Posterior cingulate gyrus (tissue), 11 donors: ENCODE measurements at regions not wholly inside any gene's neighbourhood (a gene's known extent, or its start where the extent isn't known, plus 50 kb on each side); places are given as distances from the start of the nearest gene placed in this dataset.
"Not testable (repeated sequence)": the region's sequence is repeated elsewhere in the genome, so short reads cannot be mapped to it uniquely, and the experiment has no call there.

Source experiments
- DNase-seq, 10 donors: peaks; one replicate each; pipeline versions ENCODE4 v3.0.0 to v3.0.0-alpha.2; 2020 to 2021; ENCODE audit warnings: mixed read lengths in 3 of 10
- intact Hi-C: fragments of 100-400 bp; cut with DNase I; formaldehyde crosslinking; loops from one replicate; pipeline ENCODE4 v1.15.1; 2023

- DNase-seq: no peak
- intact Hi-C loops: no loop called here
Observed at GRCh38 chr7:153566324-153566723, 485.9 kb upstream of the DPP6 start.

DNA sequence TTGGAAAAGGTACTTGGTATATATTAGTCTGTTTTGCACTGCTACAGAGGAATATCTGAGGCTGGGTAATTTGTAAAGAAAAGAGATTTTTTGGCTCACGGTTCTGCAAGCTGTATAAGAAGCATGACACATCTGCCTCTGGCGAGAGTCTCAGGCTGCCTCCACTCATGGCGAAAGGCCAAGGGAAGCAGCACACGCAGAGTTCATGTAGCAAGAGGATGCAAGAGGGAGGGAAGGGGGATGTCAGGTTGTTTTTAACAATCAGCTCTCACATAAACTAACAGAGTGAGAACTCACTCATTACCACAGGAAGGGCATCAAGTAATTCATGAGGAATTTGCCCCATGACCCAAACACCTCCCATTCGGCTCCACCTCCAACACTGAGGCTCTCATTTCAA is 484.8 kb upstream of the DPP6 start:
- intact Hi-C loops: no loop called here
- peak in 1 of 10 donors; percentile 76 for DNase-seq

GRCh38 chr7:153569520-153569919 is 482.7 kb upstream of the DPP6 start:
- DNase-seq, intact Hi-C loops: not testable (repeated sequence)

DNA sequence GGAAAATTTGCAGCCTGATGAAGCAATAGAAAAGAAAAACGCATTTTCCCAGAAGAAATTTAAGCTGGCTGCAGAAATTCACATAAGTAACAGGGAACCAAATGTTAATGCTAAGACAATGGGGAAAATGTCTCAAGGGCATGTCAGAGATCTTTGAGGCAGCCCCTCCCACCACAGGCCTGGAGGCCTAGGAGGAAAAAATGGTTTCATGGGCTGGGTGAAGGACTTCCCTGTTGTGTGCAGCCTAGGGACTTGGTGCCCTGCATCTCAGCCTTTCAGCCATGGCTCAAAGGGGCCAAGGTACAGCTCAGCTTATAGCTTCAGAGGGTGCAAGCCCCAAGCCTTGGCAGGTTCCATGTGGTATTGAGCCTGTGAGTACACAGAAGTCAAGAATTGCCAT is 476.1 kb upstream of the DPP6 start:
- no peak for DNase-seq
- intact Hi-C loops: no loop called here

DNA sequence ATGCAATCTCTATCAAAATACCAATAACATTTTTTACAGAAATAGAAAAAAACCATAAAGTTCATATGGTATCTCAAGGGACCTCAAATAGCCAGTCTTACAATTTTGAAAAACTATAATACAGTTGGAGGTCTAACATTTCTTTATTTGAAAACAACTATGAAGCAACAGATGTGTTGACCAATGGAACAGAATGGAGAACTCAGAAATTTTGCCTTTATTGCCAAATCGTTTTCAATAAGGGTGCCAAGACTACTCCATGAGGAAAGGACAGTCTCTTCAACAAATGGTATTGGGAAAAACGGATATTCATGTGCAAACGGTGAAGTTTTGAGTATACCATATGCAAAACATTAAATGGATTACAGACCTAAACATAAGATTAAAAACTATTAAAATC is 470.8 kb upstream of the DPP6 start:
- intact Hi-C loops: no loop called here
- no peak for DNase-seq

DNA sequence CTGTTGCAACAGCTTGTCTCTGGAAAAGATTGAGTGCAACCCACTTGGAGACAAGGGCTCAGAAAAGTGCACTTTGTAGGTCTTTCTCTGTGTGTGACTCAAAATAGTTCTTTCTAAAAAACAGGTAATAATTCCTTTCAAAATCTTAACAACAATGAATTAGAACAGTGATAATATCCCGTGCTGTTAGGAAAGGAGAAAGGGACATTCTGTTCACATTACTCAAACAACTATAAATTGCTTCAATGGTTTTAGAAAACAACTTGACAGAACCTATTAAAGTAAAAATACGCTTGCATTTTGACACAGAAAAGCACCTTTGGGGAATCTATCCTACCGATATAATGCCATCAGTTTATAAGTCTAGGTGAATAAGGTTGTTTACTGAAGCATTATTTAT is 468.1 kb upstream of the DPP6 start:
- no peak for DNase-seq
- intact Hi-C loops: no loop called here

DNA sequence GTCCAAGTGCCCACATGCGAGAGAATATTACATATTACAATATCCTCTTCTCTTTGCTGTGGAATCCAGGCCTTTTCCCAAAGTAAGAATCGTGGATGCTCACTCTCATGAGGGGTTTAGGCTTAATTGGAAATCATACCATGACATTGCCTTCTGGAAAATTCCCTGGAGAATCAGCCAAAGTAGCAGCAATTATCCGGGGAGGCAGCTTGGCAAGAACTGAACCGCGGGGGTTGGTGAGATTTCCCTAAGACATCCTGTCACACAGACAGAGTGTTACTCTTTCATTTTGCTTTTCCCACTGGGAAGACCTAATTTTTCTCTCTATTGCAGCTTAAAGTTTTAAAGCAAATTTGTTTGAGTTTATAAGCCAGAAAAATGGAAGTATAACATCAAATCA is 463.6 kb upstream of the DPP6 start:
- intact Hi-C loops: no loop called here
- DNase-seq: no peak

DNA sequence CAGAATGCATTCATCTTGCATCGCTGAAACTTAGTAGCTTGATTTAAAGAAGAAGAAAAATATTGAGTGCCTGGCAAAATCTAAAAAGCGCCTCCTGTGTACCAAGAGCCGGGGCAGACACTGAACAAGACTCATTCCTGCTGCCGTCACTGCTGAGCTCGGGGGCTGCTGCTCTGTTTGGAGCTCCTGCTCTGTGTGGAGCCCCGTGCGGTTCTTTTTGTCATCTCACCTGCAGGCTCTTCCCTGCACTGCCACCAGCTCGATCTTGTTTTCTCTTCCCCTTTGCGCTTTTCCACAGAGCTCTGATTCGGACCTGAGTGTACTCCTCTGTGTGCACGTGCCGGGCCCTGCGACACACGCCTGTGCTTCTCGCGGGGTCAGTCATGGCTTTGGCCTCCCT is 462.1 kb upstream of the DPP6 start:
- DNase-seq: no peak
- intact Hi-C loops: no loop called here

GRCh38 chr7:153590571-153590970 is 461.6 kb upstream of the DPP6 start:
- DNase-seq: no peak
- intact Hi-C loops: no loop called here

- no peak for DNase-seq
- intact Hi-C loops: no loop called here
Observed at GRCh38 chr7:153607354-153607753, 444.8 kb upstream of the DPP6 start.

DNA sequence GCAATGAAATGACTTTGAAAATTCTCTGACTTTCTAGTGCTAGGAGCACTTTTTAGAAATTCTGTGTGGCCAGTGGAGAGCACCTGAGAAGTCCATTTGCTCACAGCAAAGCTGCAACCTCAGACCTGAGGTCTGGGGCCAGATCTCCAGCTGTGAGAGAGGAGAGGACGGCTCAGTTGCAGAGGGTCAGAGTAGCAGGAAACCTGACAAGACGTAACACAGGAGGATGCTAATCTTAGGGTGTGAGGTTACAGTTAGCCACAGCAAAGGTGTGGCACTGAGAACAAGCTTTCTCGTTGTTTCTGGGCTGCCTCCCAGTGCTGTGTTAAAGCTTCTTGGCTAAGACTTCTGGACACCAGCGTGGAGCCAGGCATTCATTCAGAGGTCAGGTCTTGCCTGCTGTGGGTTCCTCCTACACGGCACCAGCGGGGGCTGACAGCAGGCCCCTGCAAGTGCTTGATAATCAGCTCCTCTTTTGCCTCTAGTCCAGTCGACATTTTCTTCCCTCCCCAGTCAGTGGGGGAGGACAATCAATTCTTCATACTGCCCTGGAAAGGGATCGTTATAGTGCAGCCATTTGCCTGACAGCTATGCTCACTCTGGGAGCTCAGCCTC is 435.4 kb upstream of the DPP6 start:
- DNase-seq: no peak
- intact Hi-C loops: no loop called here

- no peak for DNase-seq
- intact Hi-C loops: no loop called here
Observed at GRCh38 chr7:153627323-153627722, 424.9 kb upstream of the DPP6 start.

- intact Hi-C loops: no loop called here
- DNase-seq: no peak
Observed at GRCh38 chr7:153628406-153628805, 423.8 kb upstream of the DPP6 start.

DNA sequence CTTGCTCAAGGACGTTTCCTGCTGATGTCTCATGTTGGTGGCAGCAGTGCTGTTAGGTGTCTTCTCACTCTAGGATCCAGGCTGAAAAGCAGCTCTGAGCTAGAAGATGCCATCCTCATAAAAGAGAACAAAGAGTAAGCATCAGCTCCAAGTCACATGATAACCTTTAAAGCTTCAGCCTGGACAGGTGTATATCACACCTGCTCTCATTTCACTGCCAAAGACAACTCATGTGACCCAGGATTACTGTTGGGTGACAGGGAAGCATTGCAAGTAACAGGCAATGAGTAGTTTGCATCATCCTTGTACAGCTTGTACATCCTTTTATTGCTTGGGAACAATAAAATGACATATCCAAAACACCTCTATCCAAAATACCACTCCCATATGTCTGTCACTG is 423.4 kb upstream of the DPP6 start:
- DNase-seq: no peak
- intact Hi-C loops: no loop called here

DNA sequence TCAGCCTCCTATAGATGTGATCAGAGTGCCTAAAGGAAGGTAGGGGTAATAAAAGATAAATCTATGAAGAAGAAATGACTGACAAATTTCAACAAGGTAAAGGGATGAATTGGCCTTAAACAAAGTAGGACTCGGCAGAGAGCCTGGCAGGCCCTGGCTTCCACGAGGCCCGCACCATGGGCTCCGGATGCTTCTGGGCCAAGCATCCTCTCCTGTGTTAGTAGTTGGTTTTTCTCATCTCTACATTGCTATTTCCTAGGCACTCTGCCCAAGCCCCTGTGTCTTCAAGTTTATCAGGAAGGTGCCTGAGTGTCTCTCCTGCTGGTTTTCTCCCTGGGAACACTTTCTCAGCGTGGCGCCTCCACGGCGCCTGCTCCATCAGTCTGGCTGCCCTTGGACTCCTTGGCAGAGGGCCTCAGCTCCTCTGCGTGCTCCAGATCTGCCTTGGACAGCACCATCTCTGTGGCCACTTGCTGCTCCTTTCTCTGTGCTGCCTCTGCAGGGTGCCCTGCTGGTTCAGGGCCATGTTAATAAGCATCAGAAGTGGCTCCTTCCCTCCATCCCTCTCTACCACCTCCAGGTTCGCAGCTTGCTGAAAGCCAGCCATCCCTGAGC is 413.3 kb upstream of the DPP6 start:
- DNase-seq: no peak

GRCh38 chr7:153640586-153640985 is 411.6 kb upstream of the DPP6 start:
- intact Hi-C loops: no loop called here
- DNase-seq: no peak

More for the DNA sequence above, 413.3 kb upstream of the DPP6 start:
- intact Hi-C loops: no loop called here

- no peak for DNase-seq
- intact Hi-C loops: no loop called here
Observed at GRCh38 chr7:153641199-153641598, 411.0 kb upstream of the DPP6 start.

DNA sequence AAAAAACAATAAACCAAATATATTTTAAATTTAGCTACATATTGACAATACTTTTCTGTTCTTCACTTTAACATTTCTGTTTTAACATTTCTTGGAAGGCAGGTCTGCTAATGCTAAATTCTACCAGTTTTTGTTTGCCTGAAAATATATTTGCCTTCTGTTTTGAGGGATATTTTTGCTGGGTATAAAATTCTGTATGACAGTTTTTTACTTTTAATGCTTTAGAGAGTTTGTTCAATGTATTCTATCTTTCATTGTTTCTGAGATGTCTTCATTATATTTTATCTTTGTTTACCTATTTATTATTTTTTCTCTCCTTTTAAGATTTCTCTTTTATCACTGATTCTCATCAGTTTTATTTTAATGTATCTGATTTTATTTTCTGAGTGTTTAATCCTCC is 409.2 kb upstream of the DPP6 start:
- no peak for DNase-seq
- intact Hi-C loops: no loop called here

DNA sequence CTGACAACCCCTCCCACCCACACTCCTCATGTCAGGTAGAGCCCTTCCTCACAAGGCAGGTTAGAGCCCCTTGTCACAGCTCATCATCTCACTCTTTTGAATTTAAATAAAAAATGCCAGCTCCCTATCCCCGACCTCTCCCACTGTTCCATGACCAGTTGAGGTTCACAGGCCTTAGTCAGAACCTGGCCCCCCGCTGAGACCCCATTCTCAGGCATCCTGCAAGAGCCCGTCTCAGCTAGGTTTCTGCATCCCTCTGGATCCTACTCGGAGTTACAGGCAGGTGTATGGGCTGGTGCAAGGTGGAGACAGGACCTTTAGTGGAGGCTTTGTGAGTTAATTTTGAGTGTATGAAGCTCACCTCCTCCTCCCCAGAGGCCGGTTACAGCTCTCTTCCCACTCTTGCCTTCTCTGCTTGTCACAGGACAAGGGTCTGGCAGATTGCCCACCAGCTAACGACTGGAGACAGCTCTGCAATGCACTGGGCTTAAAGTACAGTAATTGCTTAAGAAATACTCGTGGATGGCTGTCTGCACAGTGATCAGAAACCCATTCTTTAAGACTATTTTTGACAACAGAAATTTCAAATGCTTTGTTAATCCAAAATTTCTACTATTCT is 394.9 kb upstream of the DPP6 start:
- DNase-seq: no peak
- intact Hi-C loops: no loop called here

- no peak for DNase-seq
- intact Hi-C loops: no loop called here
Observed at GRCh38 chr7:153675131-153675530, 377.1 kb upstream of the DPP6 start.

DNA sequence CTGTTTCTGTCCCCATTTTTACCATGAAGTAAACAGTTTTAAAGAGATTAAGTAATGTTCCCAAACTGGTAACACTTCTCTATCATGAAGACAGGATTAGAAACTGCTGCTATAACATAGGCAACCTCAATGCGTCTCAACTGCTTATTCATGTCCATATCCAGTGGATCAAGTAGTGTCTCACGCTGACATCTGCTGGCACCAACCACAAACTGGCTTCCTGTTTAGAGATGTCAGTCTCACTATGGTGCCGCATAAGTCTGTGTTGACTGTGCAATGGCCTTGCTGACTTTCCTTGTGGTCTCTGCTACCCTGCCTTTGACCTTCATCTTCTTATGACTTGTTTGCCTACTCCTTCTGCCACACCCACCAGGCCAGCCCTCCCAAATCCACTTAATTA is 369.6 kb upstream of the DPP6 start:
- no peak for DNase-seq
- intact Hi-C loops: no loop called here

DNA sequence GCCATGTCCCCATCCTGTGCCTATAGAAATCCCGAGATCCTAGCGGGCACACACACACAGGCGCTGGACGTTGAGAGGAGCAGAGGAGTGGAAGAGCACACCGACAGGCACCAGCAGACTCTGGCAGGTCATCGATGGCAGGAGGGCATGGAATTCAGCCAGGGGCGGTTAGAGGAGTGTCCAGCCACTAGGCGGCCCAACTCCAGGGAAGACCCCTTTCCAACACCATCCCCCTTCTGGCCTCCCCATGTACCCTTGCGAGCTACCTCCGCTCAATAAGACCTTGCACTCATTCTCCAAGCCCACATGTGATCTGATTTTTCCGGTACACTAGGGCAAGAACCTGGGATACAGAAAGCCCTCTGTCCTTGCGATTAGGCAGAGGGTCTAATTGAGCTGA is 356.0 kb upstream of the DPP6 start:
- DNase-seq: no peak
- intact Hi-C loops: no loop called here
